ENCODE measurements at regions not wholly inside any gene's neighbourhood (a gene's known extent, or its start where the extent isn't known, plus 50 kb on each side); places are given as distances from the start of the nearest gene placed in this dataset.

- H3K9me3 Mint-ChIP-seq, result peaks cover 0 to 2% (median 0%) of the 10 kb centered on the region in 7 donors
- peaks cover 0 to 2% (median 2%) of the 10 kb centered on the region in 3 donors for H3K27me3 Mint-ChIP-seq (ENCODE audit: low read depth in 3 of 3)
- TF ChIP-seq, protein P1, sequence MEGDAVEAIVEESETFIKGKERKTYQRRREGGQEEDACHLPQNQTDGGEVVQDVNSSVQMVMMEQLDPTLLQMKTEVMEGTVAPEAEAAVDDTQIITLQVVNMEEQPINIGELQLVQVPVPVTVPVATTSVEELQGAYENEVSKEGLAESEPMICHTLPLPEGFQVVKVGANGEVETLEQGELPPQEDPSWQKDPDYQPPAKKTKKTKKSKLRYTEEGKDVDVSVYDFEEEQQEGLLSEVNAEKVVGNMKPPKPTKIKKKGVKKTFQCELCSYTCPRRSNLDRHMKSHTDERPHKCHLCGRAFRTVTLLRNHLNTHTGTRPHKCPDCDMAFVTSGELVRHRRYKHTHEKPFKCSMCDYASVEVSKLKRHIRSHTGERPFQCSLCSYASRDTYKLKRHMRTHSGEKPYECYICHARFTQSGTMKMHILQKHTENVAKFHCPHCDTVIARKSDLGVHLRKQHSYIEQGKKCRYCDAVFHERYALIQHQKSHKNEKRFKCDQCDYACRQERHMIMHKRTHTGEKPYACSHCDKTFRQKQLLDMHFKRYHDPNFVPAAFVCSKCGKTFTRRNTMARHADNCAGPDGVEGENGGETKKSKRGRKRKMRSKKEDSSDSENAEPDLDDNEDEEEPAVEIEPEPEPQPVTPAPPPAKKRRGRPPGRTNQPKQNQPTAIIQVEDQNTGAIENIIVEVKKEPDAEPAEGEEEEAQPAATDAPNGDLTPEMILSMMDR (IDR thresholded peaks at IDR 0.05), result no peak
- H3K9ac ChIP-seq (ENCODE audit: insufficient read depth, low read length, poor library complexity, severe bottlenecking), result no peak overlapping the region
- H3K36me3 Mint-ChIP-seq, result no peaks in the 10 kb centered on the region
- no peak for DNase-seq
- H3K79me2 ChIP-seq (ENCODE audit: insufficient read depth, low read length), result no peaks in the 10 kb centered on the region
- no peaks in the 10 kb centered on the region for H3K9me3 ChIP-seq (replicated peaks in 1 of 2; ENCODE audit: control insufficient read depth in 1 of 2, insufficient read depth in 1 of 2, low read length in 2 of 2)
- intact Hi-C loops (cut with micrococcal nuclease), result no loop called here
- H3K27ac Mint-ChIP-seq, result no peak overlapping the region
- no peaks in the 10 kb centered on the region for H3K4me1 ChIP-seq (ENCODE audit: control insufficient read depth in 1 of 2, insufficient read depth in 2 of 2, low read length in 2 of 2)
- no peak overlapping the region for H3K4me3 ChIP-seq (replicated peaks in 1 of 3; ENCODE audit: low read depth in 2 of 3, low read length in 3 of 3)
- no peak overlapping the region for H3K27ac ChIP-seq (ENCODE audit: low read depth in 1 of 2, low read length in 2 of 2)
- no peaks in the 10 kb centered on the region for H4K20me1 ChIP-seq (ENCODE audit: insufficient read depth, low read length)
- H2AFZ ChIP-seq (ENCODE audit: insufficient read depth, low read depth, low read length, poor library complexity, severe bottlenecking), result no peak overlapping the region
- H3K27me3 ChIP-seq (ENCODE audit: control insufficient read depth in 2 of 2, insufficient read depth in 2 of 2, low read length in 2 of 2), result no peaks in the 10 kb centered on the region
- 93% methylated on average over 8 of the region's 12 CpGs for WGBS (ENCODE audit: insufficient coverage)
- no peak overlapping the region for H3K4me2 ChIP-seq (replicated peaks; ENCODE audit: extremely low read depth, low read length, poor library complexity, severe bottlenecking)
- H3K4me3 Mint-ChIP-seq, result no peak overlapping the region
- H3K4me1 Mint-ChIP-seq, result no peaks in the 10 kb centered on the region
- H3K36me3 ChIP-seq (replicated peaks in 1 of 2; ENCODE audit: control insufficient read depth in 1 of 2, insufficient read depth in 2 of 2, low read length in 2 of 2), result no peaks in the 10 kb centered on the region
These were observed 164.2 kb upstream of the ITGB1 start for GRCh38 chr10:33122014-33122809.

DNA sequence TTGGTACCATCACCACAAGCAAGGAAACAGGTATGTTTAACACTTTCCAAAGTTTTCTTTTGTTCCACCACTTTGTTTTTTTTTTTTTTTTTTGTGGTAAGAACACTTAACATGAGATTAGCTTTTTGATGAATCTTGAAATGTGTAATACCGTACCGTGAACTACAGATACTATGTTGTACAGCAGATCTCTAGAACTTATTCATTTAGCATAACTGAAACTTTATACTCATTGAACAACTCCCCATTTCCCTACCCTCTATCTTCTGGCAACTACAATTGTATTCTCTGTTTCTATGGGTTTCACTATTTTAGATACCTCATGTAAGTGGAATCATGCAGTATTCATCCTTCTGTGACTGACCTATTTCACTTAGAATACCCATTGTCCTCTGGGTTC lies 162.7 kb upstream of the ITGB1 start:
- Histone ChIP-seq H3K9ac (ENCODE audit: insufficient read depth, low read length, poor library complexity, severe bottlenecking) (no peak overlapping the region), H3K79me2 (ENCODE audit: insufficient read depth, low read length) (no peaks in the 10 kb centered on the region), H3K9me3 (replicated peaks in 1 of 2; ENCODE audit: control insufficient read depth in 1 of 2, insufficient read depth in 1 of 2, low read length in 2 of 2) (no peaks in the 10 kb centered on the region), H3K27me3 (ENCODE audit: control insufficient read depth in 2 of 2, insufficient read depth in 2 of 2, low read length in 2 of 2) (no peaks in the 10 kb centered on the region), H3K36me3 (replicated peaks in 1 of 2; ENCODE audit: control insufficient read depth in 1 of 2, insufficient read depth in 2 of 2, low read length in 2 of 2) (no peaks in the 10 kb centered on the region), H3K4me1 (ENCODE audit: control insufficient read depth in 1 of 2, insufficient read depth in 2 of 2, low read length in 2 of 2) (no peaks in the 10 kb centered on the region), H4K20me1 (ENCODE audit: insufficient read depth, low read length) (no peaks in the 10 kb centered on the region), H2AFZ (ENCODE audit: insufficient read depth, low read depth, low read length, poor library complexity, severe bottlenecking) (no peak overlapping the region), H3K27ac (ENCODE audit: low read depth in 1 of 2, low read length in 2 of 2) (no peak overlapping the region), H3K4me2 (replicated peaks; ENCODE audit: extremely low read depth, low read length, poor library complexity, severe bottlenecking) (no peak overlapping the region), H3K4me3 (replicated peaks in 1 of 3; ENCODE audit: low read depth in 2 of 3, low read length in 3 of 3) (no peak overlapping the region)
- TF ChIP-seq, protein P1 (IDR thresholded peaks at IDR 0.05), result no peak
- no peak overlapping the region for H3K4me3 Mint-ChIP-seq
- no CpG with 5 or more reads among the region's 2 CpGs for WGBS (ENCODE audit: insufficient coverage)
- DNase-seq, result no peak
- H3K4me1 Mint-ChIP-seq, result no peaks in the 10 kb centered on the region
- no peaks in the 10 kb centered on the region for H3K36me3 Mint-ChIP-seq
- intact Hi-C loops (cut with micrococcal nuclease), result no loop called here
- peaks cover 0 to 2% (median 0%) of the 10 kb centered on the region in 7 donors for H3K9me3 Mint-ChIP-seq
- no peak overlapping the region for H3K27ac Mint-ChIP-seq
- H3K27me3 Mint-ChIP-seq (ENCODE audit: low read depth in 3 of 3), result peaks cover 0 to 3% (median 0%) of the 10 kb centered on the region in 3 donors

All from CD14-positive monocyte (primary cell).